GM06990 (cell line): ENCODE measurements at regions not wholly inside any gene's neighbourhood (a gene's known extent, or its start where the extent isn't known, plus 50 kb on each side); places are given as distances from the start of the nearest gene placed in this dataset.
"Not testable (repeated sequence)": the region's sequence is repeated elsewhere in the genome, so short reads cannot be mapped to it uniquely, and the experiment has no call there.

Experiments
- DNase-seq: peaks from one replicate; pipeline ENCODE4 v3.0.0-alpha.2; 2011; ENCODE audit not compliant: insufficient read length; ENCODE audit errors: extremely low read depth
- H3K27me3 ChIP-seq: replicated peaks from 2 replicates; pipeline ENCODE4 v1.6.0; 2011; ENCODE audit warnings: low read length; ENCODE audit not compliant: control insufficient read depth, insufficient read depth
- H3K36me3 ChIP-seq: 2 replicates; pipeline ENCODE4 v1.5.1; 2011; ENCODE audit warnings: low read length; ENCODE audit not compliant: control insufficient read depth, insufficient read depth
- H3K4me3 ChIP-seq: replicated peaks from 2 replicates; pipeline ENCODE4 v1.5.1; 2011; ENCODE audit warnings: low read depth, mild to moderate bottlenecking, control low read depth, low read length
- TF ChIP-seq, protein P1 (sequence below): IDR thresholded peaks from 2 replicates; pipeline ENCODE4 v1.5.1; 2011; ENCODE audit warnings: low read length, control low read depth, mild to moderate bottlenecking, inconsistent platforms; ENCODE audit not compliant: insufficient read depth, poor library complexity, severe bottlenecking

DNA sequence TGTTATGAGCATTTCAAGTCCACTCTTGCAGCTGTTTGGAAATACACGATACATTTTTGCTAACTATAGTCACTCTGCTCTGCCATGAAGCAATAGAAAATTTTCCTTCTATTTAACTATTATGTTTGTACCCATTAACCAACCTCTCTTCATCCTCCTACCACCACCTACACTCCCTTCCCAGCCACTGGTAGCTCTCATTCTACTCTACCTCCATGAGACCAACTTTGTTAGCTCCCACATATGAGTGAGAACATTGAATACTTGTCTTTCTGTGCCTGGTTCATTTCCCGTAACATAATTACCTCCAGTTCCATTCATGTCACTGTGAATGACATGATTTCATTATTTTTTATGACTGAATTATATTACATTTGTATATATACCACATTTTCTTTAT lies 505.9 kb upstream of the CCNG1 start:
- H3K27me3 ChIP-seq, result no peaks in the 10 kb centered on the region
- DNase-seq, result no peak
- TF ChIP-seq, protein P1, sequence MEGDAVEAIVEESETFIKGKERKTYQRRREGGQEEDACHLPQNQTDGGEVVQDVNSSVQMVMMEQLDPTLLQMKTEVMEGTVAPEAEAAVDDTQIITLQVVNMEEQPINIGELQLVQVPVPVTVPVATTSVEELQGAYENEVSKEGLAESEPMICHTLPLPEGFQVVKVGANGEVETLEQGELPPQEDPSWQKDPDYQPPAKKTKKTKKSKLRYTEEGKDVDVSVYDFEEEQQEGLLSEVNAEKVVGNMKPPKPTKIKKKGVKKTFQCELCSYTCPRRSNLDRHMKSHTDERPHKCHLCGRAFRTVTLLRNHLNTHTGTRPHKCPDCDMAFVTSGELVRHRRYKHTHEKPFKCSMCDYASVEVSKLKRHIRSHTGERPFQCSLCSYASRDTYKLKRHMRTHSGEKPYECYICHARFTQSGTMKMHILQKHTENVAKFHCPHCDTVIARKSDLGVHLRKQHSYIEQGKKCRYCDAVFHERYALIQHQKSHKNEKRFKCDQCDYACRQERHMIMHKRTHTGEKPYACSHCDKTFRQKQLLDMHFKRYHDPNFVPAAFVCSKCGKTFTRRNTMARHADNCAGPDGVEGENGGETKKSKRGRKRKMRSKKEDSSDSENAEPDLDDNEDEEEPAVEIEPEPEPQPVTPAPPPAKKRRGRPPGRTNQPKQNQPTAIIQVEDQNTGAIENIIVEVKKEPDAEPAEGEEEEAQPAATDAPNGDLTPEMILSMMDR, result no peak
- H3K36me3 ChIP-seq, result no peaks in the 10 kb centered on the region
- no peak overlapping the region for H3K4me3 ChIP-seq

GRCh38 chr5:162939991-162940390 lies 497.4 kb upstream of the CCNG1 start:
- Histone ChIP-seq H3K27me3 (no peaks in the 10 kb centered on the region), H3K36me3 (no peaks in the 10 kb centered on the region), H3K4me3 (no peak overlapping the region)
- TF ChIP-seq, protein P1, result no peak
- DNase-seq, result no peak

- Histone ChIP-seq H3K4me3 (no peak overlapping the region), H3K36me3 (no peaks in the 10 kb centered on the region), H3K27me3 (no peaks in the 10 kb centered on the region)
- TF ChIP-seq, protein P1, result no peak
- no peak for DNase-seq
Observed at GRCh38 chr5:162948677-162949076, 488.7 kb upstream of the CCNG1 start.

GRCh38 chr5:162956570-162956969 lies 480.8 kb upstream of the CCNG1 start:
- H3K27me3 ChIP-seq, result no peaks in the 10 kb centered on the region
- DNase-seq, result no peak
- H3K36me3 ChIP-seq, result no peaks in the 10 kb centered on the region
- H3K4me3 ChIP-seq, result no peak overlapping the region
- TF ChIP-seq, protein P1, result peak; percentile 19

GRCh38 chr5:162964144-162964543 lies 473.3 kb upstream of the CCNG1 start:
- H3K36me3 ChIP-seq, DNase-seq, H3K4me3 ChIP-seq, H3K27me3 ChIP-seq: not testable (repeated sequence)

- H3K36me3 ChIP-seq, result no peaks in the 10 kb centered on the region
- no peak for DNase-seq
- H3K4me3 ChIP-seq, result no peak overlapping the region
- no peaks in the 10 kb centered on the region for H3K27me3 ChIP-seq
- TF ChIP-seq, protein P1, result no peak
Observed at GRCh38 chr5:162990063-162990462, 447.3 kb upstream of the CCNG1 start.
